GM19467 (cell line): ENCODE measurements at regions not wholly inside any gene's neighbourhood (a gene's known extent, or its start where the extent isn't known, plus 50 kb on each side); places are given as distances from the start of the nearest gene placed in this dataset.

Experiments used
- ATAC-seq: cut with Tn5 transposase; IDR thresholded peaks from one replicate; pipeline ENCODE4 v1.9.1; 2021; ENCODE audit warnings: mild to moderate bottlenecking, moderate library complexity; ENCODE audit not compliant: unreplicated experiment

- ATAC-seq = no peak
These were observed 239.7 kb upstream of the AGA start for GRCh38 chr4:177681902-177682301.

DNA sequence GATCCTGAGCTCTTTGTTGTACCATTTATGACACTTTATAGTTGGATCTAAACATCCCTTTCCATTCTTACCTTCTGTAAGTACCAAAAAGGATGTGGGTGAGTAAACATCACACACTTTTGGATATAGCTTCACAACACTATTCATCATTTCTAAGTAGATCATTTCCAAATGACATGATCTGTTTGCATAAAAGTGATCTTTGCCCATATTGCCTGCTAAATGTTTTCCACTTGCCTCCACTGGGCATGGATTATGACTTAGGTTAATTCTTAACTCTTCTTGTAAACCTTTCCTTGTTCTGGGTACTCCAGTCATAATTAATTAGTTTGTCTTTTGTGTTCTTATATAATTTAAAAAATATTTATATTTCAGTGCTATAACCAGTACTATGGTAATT is 244.9 kb upstream of the AGA start:
- ATAC-seq = no peak

- ATAC-seq = no peak
These were observed 250.7 kb upstream of the AGA start for GRCh38 chr4:177692907-177693306.

- no peak for ATAC-seq
These were observed 254.3 kb upstream of the AGA start for GRCh38 chr4:177696438-177696966.

DNA sequence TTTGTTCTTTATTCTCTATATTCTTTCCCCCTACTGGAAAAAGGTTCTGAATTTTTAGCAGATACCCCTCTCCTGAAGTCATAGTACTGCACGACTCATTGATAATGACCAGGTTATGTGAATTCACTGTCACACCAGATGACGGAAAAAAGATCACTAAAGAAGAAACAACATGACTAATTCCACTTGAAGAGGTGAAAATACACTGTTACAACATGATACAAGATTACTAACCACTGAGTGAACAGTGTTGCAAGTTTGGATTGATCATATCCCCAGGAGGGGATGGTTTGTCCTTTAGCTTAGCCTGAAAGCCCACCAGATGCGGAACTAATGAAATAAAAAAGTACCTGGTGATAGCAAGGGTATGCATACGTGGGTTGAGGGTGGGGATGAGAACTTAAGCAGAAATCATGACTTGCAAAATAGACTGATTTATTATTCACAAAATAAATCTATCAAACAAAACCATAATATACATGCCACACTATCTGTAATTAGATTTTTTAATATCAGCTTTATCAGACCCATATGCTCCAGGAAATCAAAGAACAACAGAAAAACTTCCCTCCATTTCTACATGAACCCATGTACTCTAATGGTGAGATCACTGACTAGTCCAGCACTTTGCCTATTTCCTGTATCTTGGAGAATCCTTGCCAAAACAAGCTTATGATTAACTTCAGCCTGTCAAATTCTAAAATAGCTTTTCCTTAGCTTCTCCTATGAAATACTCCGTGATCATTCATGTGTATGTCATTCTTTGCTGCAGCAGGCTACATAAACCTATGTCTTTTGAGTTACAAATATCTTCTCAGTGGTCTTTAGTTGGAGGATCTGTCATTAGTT is 257.4 kb upstream of the AGA start:
- no peak for ATAC-seq

GRCh38 chr4:177706916-177707315 is 264.7 kb upstream of the AGA start:
- ATAC-seq = no peak

GRCh38 chr4:177713454-177713853 is 271.2 kb upstream of the AGA start:
- no peak for ATAC-seq

- ATAC-seq = no peak
These were observed 275.2 kb upstream of the AGA start for GRCh38 chr4:177717407-177717806.

GRCh38 chr4:177718514-177718913 is 276.3 kb upstream of the AGA start:
- ATAC-seq = no peak

- no peak for ATAC-seq
These were observed 283.9 kb upstream of the AGA start for GRCh38 chr4:177726111-177726510.

DNA sequence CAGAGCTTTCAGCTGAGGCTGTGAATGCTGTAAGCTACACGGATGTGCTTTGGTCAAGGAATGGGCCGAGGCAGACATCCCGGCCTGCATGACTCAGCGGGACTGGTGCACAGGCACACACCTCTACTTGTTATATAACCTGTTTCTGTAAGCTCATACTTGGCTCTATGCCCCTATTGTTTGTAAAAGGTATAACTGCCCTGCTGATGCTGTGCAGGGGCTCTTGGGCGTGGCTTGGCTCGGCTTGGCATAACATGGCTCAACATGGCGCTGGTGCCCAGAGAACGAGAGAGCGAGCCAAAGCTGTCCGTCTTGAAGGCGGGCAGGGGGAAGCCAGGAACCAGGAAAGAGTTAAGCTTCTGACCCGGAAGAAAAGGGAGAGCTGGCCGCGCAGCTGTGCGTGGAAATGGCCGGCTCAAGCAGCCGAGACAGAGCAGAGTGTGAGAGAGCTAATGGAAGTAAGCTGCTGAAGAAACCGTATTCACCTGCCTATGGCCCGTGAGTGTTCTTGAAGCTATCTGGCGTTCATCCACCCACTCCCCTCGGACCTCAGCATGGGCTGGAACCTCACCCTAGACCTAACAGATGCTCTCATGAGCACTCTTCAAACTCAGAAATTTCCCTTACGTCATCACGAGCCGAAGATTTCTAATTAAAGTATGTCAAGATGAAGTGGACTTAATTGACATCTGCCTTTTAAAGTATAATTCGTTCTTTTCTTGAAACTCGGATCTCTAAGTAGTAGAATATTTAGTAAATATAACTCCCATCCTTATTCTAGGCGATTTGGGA is 286.3 kb upstream of the AGA start:
- no peak for ATAC-seq

DNA sequence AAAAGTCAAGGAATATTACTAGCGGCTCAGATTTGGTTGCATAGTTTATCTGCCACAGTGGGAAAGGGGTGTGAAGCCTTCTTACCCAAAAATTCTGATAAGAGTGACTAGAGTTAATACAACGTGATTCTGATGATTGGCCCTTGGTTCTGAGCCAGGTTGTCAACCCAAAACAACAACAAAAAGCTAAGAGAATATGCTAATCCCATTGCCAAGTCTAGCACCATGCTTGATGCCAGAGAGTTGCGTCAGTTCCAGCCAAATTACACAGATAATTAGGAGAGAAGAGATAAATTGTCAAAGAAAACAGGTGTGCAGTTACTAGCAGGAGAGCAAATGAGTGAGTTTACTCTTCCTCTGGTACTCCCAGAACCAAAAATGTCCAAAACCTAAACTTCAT is 287.4 kb upstream of the AGA start:
- ATAC-seq = no peak

- ATAC-seq = no peak
These were observed 295.2 kb upstream of the AGA start for GRCh38 chr4:177737387-177737940.

DNA sequence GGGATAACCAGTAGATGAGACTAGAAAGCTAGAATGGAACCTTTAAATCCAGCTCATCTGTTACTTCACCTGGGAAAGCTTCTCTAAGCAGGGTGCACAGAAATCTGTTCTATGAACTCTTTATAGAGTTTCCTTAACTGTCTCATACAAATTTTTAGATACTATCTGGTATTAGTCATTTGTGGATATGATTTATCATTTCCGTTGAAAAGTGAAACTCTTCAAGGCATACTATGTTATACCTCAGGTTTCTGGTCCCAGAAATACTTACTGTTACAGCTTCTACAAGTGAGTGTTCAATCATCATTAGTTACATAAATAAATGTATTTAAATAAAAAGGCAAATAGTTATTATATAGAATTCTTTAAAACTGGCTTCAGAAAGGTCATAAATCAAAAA is 298.3 kb upstream of the AGA start:
- no peak for ATAC-seq

DNA sequence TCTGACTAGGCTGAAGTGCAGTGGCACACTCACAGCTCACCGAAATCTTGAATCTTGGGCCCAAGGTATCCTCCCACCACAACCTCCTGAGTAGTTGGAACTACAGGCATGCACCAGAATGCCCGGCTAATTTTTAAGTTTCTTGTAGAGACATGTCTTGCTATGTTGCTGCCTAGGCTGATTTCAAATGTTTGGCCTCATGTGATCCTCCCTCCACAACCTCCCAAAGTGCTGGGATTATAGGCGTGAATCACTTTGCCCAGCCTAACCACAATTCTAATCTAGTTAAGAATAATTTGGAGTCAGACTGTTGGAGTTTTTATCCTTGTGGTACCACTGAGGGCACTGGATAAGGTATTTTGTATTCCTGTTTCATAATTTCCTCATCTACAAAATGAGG is 317.5 kb upstream of the AGA start:
- no peak for ATAC-seq

DNA sequence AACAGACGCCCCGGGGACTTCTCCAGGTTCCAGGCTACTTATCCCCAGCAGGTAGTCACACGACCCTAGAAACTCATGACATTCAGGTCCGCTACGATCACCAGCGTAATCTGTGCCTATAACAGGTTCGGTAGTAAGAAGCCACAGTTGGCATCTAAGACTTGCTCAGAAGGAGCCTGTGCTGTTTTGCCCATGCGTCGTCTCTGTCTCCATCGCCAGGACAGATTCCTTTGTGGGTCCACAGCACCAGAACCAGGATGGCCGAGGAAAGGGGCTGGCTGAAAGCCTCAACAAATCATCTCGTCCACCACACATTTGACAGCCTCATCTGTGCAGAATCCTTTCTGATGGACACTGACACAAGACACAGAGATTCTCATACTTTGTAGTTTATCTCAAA is 319.5 kb upstream of the AGA start:
- no peak for ATAC-seq

DNA sequence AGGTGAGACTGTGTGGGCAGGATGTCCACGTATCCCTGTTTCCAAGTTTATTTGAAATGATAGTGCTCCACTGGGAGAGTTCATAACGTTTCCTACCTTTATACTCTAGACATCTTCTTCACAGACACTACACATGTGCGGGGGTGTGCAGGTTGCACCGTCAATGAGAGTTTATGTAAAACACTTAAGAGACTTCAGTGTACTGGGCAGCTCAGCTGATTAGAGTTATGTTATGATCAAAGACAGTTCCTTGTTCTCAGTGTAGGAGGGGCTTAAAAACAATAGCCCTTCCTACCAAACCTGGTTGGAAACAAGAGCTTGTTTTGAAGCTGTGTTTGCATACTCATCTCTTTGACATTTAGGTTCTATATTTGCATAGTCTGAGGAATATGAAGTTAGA is 326.9 kb upstream of the AGA start:
- ATAC-seq = no peak

DNA sequence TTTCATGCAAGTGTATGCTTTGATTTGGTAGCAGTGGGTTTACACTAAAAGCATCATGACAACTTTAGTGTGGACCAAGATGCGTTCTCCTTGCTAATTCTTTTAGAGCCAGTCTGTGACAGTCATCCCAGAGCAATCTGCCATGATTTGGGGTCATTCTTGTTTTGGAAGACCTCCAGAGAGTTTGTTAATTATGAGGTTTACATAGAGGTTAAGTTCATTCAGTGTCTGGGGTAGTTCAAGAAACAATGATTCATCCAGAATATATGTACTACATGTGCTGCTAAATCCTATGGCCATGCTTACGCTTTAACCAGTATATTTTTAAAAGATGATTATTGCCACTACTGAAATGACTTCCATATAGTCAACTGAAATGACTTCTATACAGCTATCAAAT is 328.5 kb upstream of the AGA start:
- ATAC-seq = no peak

- ATAC-seq = no peak
These were observed 329.4 kb upstream of the AGA start for GRCh38 chr4:177771645-177772044.

DNA sequence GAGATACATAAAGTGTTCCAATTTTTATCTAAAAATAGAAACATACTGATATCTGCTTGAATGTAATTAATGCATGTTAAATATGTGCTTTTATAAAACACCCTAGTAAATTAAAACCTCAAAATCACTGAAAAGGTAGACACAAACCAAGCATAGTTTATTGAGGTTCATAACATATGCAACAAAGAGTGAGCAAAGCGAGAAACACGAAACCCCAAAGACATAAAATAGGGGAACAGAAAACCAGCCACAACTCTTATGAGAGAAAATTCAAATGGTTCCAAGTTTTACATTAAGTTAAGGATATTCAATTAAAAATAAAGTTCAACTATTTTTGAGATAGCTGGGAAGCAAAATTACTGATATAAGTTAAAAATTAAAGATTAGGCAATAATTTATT is 336.4 kb upstream of the AGA start:
- ATAC-seq = no peak

GRCh38 chr4:177785000-177785399 is 342.8 kb upstream of the AGA start:
- ATAC-seq = no peak

DNA sequence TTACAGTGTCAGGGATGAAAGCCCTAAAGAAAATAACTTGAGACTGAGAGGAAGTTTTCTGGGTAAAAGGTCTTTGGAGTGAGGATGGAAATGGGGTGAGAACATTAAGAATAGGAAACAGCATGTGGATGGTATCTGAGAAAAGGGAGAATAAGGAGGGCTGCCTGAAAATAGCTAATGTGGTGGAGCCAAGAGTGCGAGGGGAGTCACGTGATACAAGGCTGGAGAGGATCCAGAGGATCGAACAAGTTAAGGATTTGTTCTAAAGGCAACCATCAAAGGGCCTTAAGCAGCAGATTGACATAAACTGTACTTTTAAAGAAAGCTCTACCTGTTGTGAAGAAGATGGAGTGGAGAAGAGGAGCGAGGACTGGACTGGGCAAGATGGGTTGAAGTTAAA is 347.4 kb upstream of the AGA start:
- no peak for ATAC-seq
